Endothelial cell of umbilical vein (primary cell): ENCODE measurements at regions not wholly inside any gene's neighbourhood (a gene's known extent, or its start where the extent isn't known, plus 50 kb on each side); places are given as distances from the start of the nearest gene placed in this dataset.

ENCODE experiments used
- BruUV-seq: library from RNA; stranded (reverse); fragments of 400-500 nt; replicated peaks from 2 replicates; lab custom pipeline; 2021; lab: Mats Ljungman, UMichigan
- CTCF ChIA-PET: fragments of 300-600, 350-600 bp; sonication (Branson Sonifier 250); formaldehyde crosslinking; loops from one replicate; lab custom pipeline; 2021; ENCODE audit warnings: antibody characterized with exemption, inconsistent platforms; lab: Charles Lee
- POLR2A ChIA-PET: fragments of 300-600, 350-600 bp; sonication (Branson Sonifier 250); formaldehyde crosslinking; loops from one replicate; lab custom pipeline; 2021; ENCODE audit warnings: antibody characterized with exemption, inconsistent platforms; lab: Charles Lee
- DNase-seq: peaks from one replicate; pipeline ENCODE4 v3.0.0-alpha.2; 2011; ENCODE audit warnings: low read depth, low spot score
- FAIRE-seq: peaks from 2 replicates; lab custom pipeline; 2011; peaks lifted over from hg19 to GRCh38; lab: Jason Lieb, UNC
- H2AFZ ChIP-seq: 2 replicates; pipeline ENCODE4 v1.6.0; 2012; ENCODE audit warnings: low read depth, low read length, control low read depth, inconsistent platforms
- H3K27ac ChIP-seq: 2 replicates; pipeline ENCODE4 v1.5.1; 2011; ENCODE audit warnings: low read depth, mild to moderate bottlenecking, control low read depth, low read length, moderate library complexity; ENCODE audit not compliant: insufficient read depth
- H3K27me3 ChIP-seq, 2 experiments: 2 replicates each; pipeline versions ENCODE4 v1.6.0 to v1.6.1; 2011; ENCODE audit warnings: low read length in 2 of 2, mixed read lengths in 1 of 2; ENCODE audit not compliant: control insufficient read depth in 2 of 2, insufficient read depth in 2 of 2
- H3K36me3 ChIP-seq, 2 experiments: 2 replicates in 1 of 2; 3 replicates in 1 of 2; pipeline ENCODE4 v1.5.1; 2011; ENCODE audit warnings: low read length in 2 of 2, mild to moderate bottlenecking in 1 of 2, moderate library complexity in 1 of 2; ENCODE audit not compliant: control insufficient read depth in 2 of 2, insufficient read depth in 2 of 2; ENCODE audit errors: extremely low read depth in 1 of 2
- H3K4me1 ChIP-seq: 3 replicates; pipeline ENCODE4 v1.5.1; 2011; ENCODE audit warnings: mild to moderate bottlenecking, low read length; ENCODE audit not compliant: control insufficient read depth, insufficient read depth; ENCODE audit errors: extremely low read depth
- H3K4me2 ChIP-seq: 2 replicates; pipeline ENCODE4 v1.6.1; 2011; ENCODE audit warnings: low read length, control low read depth, mixed read lengths; ENCODE audit not compliant: insufficient read depth
- H3K4me3 ChIP-seq, 3 experiments: fragments of 200-600 bp in 1 of 3; sonication (generic), shearing (Covaris generic) in 1 of 3; replicated peaks in 1 of 3; 2 replicates each; pipeline ENCODE4 v1.5.1; 2011 to 2016; ENCODE audit warnings: control low read depth in 3 of 3, low read length in 3 of 3, mild to moderate bottlenecking in 2 of 3, inconsistent platforms in 1 of 3, low read depth in 1 of 3, moderate library complexity in 1 of 3; ENCODE audit not compliant: insufficient read depth in 1 of 3
- H3K79me2 ChIP-seq: 2 replicates; pipeline ENCODE4 v1.6.0; 2012; ENCODE audit warnings: low read length, inconsistent platforms; ENCODE audit not compliant: control insufficient read depth, insufficient read depth
- H3K9ac ChIP-seq: replicated peaks from 2 replicates; pipeline ENCODE3; 2011; ENCODE audit warnings: low read length, control low read depth; ENCODE audit not compliant: insufficient read depth; ENCODE audit errors: extremely low read depth
- H3K9me1 ChIP-seq: replicated peaks from 3 replicates; pipeline ENCODE4 v1.6.0; 2011; ENCODE audit warnings: mild to moderate bottlenecking, low read length; ENCODE audit not compliant: control insufficient read depth, insufficient read depth; ENCODE audit errors: extremely low read depth
- H3K9me3 ChIP-seq: replicated peaks from 2 replicates; pipeline ENCODE4 v1.5.1; 2012; ENCODE audit warnings: low read length, inconsistent platforms; ENCODE audit not compliant: control insufficient read depth, insufficient read depth
- H4K20me1 ChIP-seq: replicated peaks from 2 replicates; pipeline ENCODE3; 2011; ENCODE audit warnings: mild to moderate bottlenecking, low read length; ENCODE audit not compliant: control insufficient read depth, insufficient read depth; ENCODE audit errors: extremely low read depth
- CTCF ChIP-seq, 2 donors: IDR thresholded peaks; 1 replicate in 1 of 2; 2 replicates in 1 of 2; pipeline ENCODE4 v1.5.1; 2011; ENCODE audit warnings: low read length in 2 of 2, mild to moderate bottlenecking in 2 of 2, moderate library complexity in 2 of 2, control low read depth in 1 of 2, inconsistent platforms in 1 of 2, low read depth in 1 of 2; ENCODE audit not compliant: insufficient read depth in 1 of 2; ENCODE audit errors: extremely low read depth in 1 of 2
- EZH2 ChIP-seq: IDR thresholded peaks from 2 replicates; pipeline ENCODE4 v1.6.1; 2012; ENCODE audit warnings: borderline replicate concordance, low read depth, mild to moderate bottlenecking, moderate library complexity, low read length, inconsistent platforms; ENCODE audit not compliant: severe bottlenecking
- FOS ChIP-seq: IDR thresholded peaks from 2 replicates; pipeline ENCODE4 v1.6.1; 2011; ENCODE audit warnings: mild to moderate bottlenecking, low read length, moderate library complexity, borderline replicate concordance; ENCODE audit not compliant: insufficient read depth
- GATA2 ChIP-seq: IDR thresholded peaks from 2 replicates; pipeline ENCODE4 v1.7.0; 2011; ENCODE audit warnings: low read depth, mild to moderate bottlenecking, moderate library complexity, mixed read lengths, low read length; ENCODE audit not compliant: insufficient read length, insufficient read depth
- JUN ChIP-seq: IDR thresholded peaks from 2 replicates; pipeline ENCODE4 v1.6.1; 2011; ENCODE audit warnings: borderline replicate concordance, low read depth; ENCODE audit not compliant: insufficient read length, insufficient read depth
- MAX ChIP-seq: IDR thresholded peaks from 2 replicates; pipeline ENCODE4 v1.6.1; 2011; ENCODE audit not compliant: insufficient read depth, insufficient read length
- MYC ChIP-seq: IDR thresholded peaks from one replicate; pipeline ENCODE4 v1.6.1; 2011; ENCODE audit warnings: mild to moderate bottlenecking, low read depth, low read length
- POLR2A ChIP-seq: IDR thresholded peaks from 2 replicates; pipeline ENCODE4 v1.6.1; 2012; ENCODE audit warnings: low read depth, mild to moderate bottlenecking, control low read depth, low read length
- POLR2AphosphoS5 ChIP-seq: IDR thresholded peaks from 2 replicates; pipeline ENCODE4 v1.6.1; 2012; ENCODE audit warnings: low read depth, mild to moderate bottlenecking, control low read depth, low read length, moderate library complexity; ENCODE audit not compliant: insufficient read depth
- dilution Hi-C: fragments of 300-500 bp; cut with MboI; formaldehyde crosslinking; loops from one replicate; pipeline ENCODE4 v1.15.0; 2019; ENCODE audit warnings: low sequenced_read_pairs; ENCODE audit not compliant: extremely low pct_ligation_motif_present
- intact Hi-C: fragments of 100-400 bp; cut with micrococcal nuclease; formaldehyde crosslinking; loops from one replicate; pipeline ENCODE4 v1.10.0; 2022

GRCh38 chr9:118961857-118962256 lies 407.4 kb downstream of the BRINP1 start:
- Histone ChIP-seq H3K4me3 (no peak overlapping the region), H3K9me3 (no peaks in the 10 kb centered on the region), H2AFZ (no peak overlapping the region), H3K27me3 (no peaks in the 10 kb centered on the region), H3K4me1 (no peaks in the 10 kb centered on the region), H3K9ac (no peak overlapping the region), H3K9me1 (no peaks in the 10 kb centered on the region), H4K20me1 (no peaks in the 10 kb centered on the region), H3K4me2 (no peak overlapping the region), H3K27ac (no peak overlapping the region), H3K79me2 (no peaks in the 10 kb centered on the region), H3K36me3 (no peaks in the 10 kb centered on the region)
- intact Hi-C loops (no loop called here), dilution Hi-C loops (no loop called here)
- ChIA-PET CTCF (no interaction called here), POLR2A (no interaction called here)
- FAIRE-seq (no peak), DNase-seq (no peak)
- no TSS peak for BruUV-seq
- no peak for TF ChIP-seq GATA2
- TF ChIP-seq EZH2, result no peak
- no peak for TF ChIP-seq POLR2AphosphoS5
- no peak for TF ChIP-seq POLR2A
- TF ChIP-seq CTCF (IDR thresholded peaks at IDR 0.05; ENCODE audit: extremely low read depth in 1 of 2, insufficient read depth in 1 of 2, low read depth in 1 of 2, low read length in 2 of 2), result no peak
- TF ChIP-seq JUN, result no peak
- no peak for TF ChIP-seq MAX
- no peak for TF ChIP-seq FOS
- TF ChIP-seq MYC, result no peak
